ENCODE measurements at regions not wholly inside any gene's neighbourhood (a gene's known extent, or its start where the extent isn't known, plus 50 kb on each side); places are given as distances from the start of the nearest gene placed in this dataset.

DNA sequence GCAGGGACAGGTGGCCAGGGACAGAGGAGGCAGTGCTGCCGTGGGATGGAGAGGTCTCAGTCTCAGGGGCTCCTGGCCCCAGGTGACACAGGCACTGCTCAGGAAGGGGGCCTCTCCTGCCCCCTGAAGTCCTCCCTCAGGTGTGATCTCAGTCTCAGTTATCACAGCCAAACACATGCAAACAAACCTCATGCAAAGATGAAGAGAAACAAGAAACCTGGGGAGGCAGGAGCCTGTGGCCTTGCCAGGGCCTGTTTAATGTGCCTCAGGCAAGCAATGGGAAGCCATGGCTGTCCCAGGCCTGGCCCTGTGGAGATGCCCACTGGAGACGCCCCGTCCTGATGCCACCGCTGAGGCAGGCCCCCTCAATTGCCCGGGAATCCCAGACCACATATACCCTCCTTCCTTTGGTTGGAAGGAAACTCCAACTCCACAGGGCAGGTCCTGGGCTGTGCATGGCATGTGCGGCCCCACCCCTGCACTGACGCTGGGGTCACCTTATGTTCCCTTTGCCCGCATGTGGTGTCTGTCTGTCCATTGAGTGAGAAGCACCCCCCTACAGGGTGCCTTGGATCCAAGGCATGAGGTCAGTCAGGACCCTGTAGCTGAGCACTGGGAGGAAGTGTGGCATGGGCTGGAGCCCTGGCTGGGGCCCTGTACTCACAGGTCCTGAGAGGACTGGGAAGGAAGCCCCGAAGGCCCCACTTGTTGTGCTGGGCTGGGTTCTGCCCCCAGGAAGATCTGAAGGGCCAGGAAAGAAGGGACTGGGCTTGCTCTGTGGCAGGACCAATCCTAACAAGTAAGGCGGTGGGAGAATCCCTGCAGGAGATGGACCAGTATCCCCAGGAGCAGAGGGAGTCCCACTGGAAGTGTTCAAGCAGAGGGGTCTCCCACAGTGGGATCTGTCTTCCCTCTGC is 68.8 kb upstream of the RAB6C start:
- intact Hi-C loops (cut with micrococcal nuclease), result no loop called here

DNA sequence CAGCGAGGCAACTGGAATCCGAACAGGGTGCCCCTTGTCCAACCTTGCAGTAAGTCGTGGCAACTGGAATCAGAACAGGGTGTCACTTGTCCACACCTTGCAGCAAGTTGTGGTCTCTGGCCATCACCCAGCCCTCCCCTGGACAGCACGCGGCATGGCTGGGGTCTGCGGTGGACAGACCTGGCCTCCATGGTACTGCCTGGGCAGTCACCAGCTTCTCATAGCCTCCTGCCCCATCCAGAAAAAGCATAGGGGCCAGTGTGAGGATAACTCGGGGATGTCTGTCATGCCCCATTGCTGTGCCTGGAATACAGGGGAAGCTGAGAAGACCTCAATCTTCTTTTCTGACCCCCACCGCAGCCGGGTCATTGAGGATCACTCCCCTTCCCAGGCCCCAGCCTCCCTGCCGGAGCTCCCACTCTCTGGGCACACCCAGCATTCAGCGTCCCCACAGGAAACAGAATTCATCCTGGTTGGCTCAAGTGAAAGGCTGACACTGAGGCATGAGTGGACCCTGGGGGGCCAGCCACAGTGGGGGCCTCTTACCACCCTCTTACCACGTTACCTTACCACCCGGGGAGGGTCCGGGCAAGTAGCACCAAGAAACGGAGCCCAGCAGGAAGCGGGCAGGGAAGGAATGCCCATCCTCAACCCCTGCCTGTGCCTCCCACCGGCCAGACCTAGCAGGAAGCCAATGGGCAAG is 68.0 kb upstream of the RAB6C start:
- Mint-ChIP-seq H3K27me3 (peaks cover 0 to 30% (median 5%) of the 10 kb centered on the region in 5 donors), H3K4me1 (peaks cover 0 to 1% (median 0%) of the 10 kb centered on the region in 7 donors), H3K4me3 (no peak overlapping the region), H3K36me3 (no peaks in the 10 kb centered on the region), H3K9me3 (peaks cover 0 to 5% (median 0%) of the 10 kb centered on the region in 11 donors), H3K27ac (no peak overlapping the region)
- Histone ChIP-seq H3K36me3 (ENCODE audit: control insufficient read depth in 2 of 3, insufficient read depth in 3 of 3, low read length in 3 of 3) (no peaks in the 10 kb centered on the region), H3K4me3 (ENCODE audit: low read length) (no peak overlapping the region), H3K27me3 (ENCODE audit: control insufficient read depth in 2 of 2, insufficient read depth in 2 of 2, low read length in 2 of 2) (no peaks in the 10 kb centered on the region), H3K4me1 (ENCODE audit: control insufficient read depth in 2 of 2, insufficient read depth in 2 of 2, low read length in 2 of 2) (no peaks in the 10 kb centered on the region), H3K9me3 (ENCODE audit: control insufficient read depth in 2 of 3, low read length in 3 of 3) (no peaks in the 10 kb centered on the region), H3K27ac (ENCODE audit: low read depth, low read length) (no peak overlapping the region)
- ATAC-seq (no peak), DNase-seq (no peak)
- POLR2A ChIA-PET, result no interaction called here
- CTCF ChIA-PET, result no interaction called here
- intact Hi-C loops (cut with micrococcal nuclease), result no loop called here

More for the DNA sequence above, 68.8 kb upstream of the RAB6C start:
- Mint-ChIP-seq H3K36me3 (no peaks in the 10 kb centered on the region), H3K9me3 (peaks cover 0 to 3% (median 0%) of the 10 kb centered on the region in 11 donors), H3K4me1 (peaks cover 0 to 1% (median 0%) of the 10 kb centered on the region in 7 donors), H3K27me3 (peaks cover 0 to 34% (median 5%) of the 10 kb centered on the region in 5 donors), H3K27ac (no peak overlapping the region), H3K4me3 (no peak overlapping the region)
- ChIA-PET POLR2A (no interaction called here), CTCF (no interaction called here)
- H3K27me3 ChIP-seq (ENCODE audit: control insufficient read depth in 2 of 2, insufficient read depth in 2 of 2, low read length in 2 of 2), result no peaks in the 10 kb centered on the region
- no peaks in the 10 kb centered on the region for H3K4me1 ChIP-seq (ENCODE audit: control insufficient read depth in 2 of 2, insufficient read depth in 2 of 2, low read length in 2 of 2)
- no peak overlapping the region for H3K27ac ChIP-seq (ENCODE audit: low read depth, low read length)
- ATAC-seq (no peak), DNase-seq (no peak)
- no peaks in the 10 kb centered on the region for H3K36me3 ChIP-seq (ENCODE audit: control insufficient read depth in 2 of 3, insufficient read depth in 3 of 3, low read length in 3 of 3)
- H3K4me3 ChIP-seq (ENCODE audit: low read length), result no peak overlapping the region
- no peaks in the 10 kb centered on the region for H3K9me3 ChIP-seq (ENCODE audit: control insufficient read depth in 2 of 3, low read length in 3 of 3)

DNA sequence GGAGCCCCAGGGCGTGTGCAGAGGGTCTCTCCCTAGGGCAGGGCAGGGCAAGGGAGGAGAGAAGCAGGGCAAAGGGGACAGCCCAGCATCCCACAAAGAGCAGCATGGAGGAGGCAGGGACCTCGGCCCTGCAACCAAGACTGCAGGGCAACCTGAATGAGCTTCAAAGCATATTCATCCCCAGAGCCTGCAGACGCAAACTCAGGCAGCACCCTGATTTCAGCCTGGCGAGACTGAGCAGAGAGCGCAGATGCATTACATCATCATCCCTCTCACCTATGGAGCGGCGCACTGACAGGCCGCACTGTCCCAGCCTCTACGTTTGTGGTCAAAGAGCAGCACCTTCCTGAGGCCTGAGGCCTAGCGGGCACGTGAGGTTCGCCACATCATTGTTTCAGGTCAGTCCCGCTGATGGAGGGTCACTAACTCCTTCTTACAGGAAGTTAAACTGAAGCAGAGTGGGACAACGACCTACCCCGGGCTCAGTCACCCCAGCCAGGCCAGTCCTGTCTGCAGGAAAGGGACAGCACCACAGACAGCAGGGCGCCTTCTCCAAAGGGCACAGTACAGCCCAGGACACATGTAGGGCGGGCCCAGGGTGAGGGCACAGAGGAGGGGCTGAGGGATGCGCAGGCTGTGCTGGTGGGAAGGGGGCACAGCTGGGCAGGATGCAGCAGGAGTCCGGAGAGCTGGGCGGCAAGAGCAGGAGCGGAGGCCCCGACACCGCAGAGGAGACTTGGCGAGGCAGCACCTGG is 67.2 kb upstream of the RAB6C start:
- ChIA-PET POLR2A (no interaction called here), CTCF (no interaction called here)
- Mint-ChIP-seq H3K4me3 (no peak overlapping the region), H3K27ac (no peak overlapping the region), H3K4me1 (peaks cover 0 to 1% (median 0%) of the 10 kb centered on the region in 7 donors), H3K9me3 (peaks cover 0 to 11% (median 3%) of the 10 kb centered on the region in 11 donors), H3K27me3 (peaks cover 0 to 23% (median 6%) of the 10 kb centered on the region in 5 donors), H3K36me3 (peaks cover 0 to 1% (median 0%) of the 10 kb centered on the region in 5 donors)
- H3K36me3 ChIP-seq (ENCODE audit: control insufficient read depth in 2 of 3, insufficient read depth in 3 of 3, low read length in 3 of 3), result no peaks in the 10 kb centered on the region
- H3K9me3 ChIP-seq (ENCODE audit: control insufficient read depth in 2 of 3, low read length in 3 of 3), result no peaks in the 10 kb centered on the region
- ATAC-seq (no peak), DNase-seq (no peak)
- no peaks in the 10 kb centered on the region for H3K4me1 ChIP-seq (ENCODE audit: control insufficient read depth in 2 of 2, insufficient read depth in 2 of 2, low read length in 2 of 2)
- no peak overlapping the region for H3K27ac ChIP-seq (ENCODE audit: low read depth, low read length)
- intact Hi-C loops (cut with micrococcal nuclease), result no loop called here
- H3K27me3 ChIP-seq (ENCODE audit: control insufficient read depth in 2 of 2, insufficient read depth in 2 of 2, low read length in 2 of 2), result no peaks in the 10 kb centered on the region
- no peak overlapping the region for H3K4me3 ChIP-seq (ENCODE audit: low read length)

DNA sequence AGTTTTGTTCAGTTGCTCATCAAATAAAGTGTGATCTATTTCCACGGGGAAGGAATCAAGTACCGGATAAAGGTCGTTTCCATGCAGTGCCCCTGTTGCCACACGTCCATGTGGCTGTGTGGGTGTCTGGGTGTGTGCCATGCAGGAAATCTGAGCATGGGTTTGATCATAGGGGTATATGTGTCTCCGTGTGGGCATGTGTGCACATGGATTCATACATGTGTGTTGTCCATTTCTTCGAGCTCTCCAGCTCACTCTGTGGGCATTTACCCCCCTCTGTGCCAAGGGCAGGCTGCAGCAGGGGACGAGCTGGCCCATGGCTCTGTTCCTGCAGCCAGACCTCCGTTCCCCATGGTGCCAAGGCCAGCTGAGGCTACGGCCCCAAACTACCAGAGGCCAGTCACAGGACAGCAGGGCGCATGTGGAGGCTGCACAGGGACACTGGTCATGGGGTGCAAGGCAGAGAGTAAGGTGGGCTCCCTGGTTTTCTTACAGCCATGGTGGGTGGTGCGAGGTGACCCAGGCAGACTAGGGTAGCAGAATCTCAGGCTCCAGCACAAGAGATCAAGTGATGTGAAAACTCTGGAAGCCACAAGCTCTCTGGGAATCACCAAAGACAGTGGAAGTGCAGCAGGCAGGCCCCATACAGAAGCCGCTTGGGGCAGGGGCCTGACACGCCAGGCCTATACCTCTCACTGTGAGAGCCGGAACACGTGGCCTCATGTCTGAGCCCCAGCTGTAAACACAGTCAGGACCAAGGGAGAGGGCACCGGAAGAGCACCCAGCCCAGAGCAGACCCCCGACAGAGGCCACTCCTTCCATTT is 66.4 kb upstream of the RAB6C start:
- DNase-seq (no peak), ATAC-seq (no peak)
- Mint-ChIP-seq H3K36me3 (peaks cover 0 to 7% (median 0%) of the 10 kb centered on the region in 5 donors), H3K4me3 (no peak overlapping the region), H3K27ac (no peak overlapping the region), H3K27me3 (peaks cover 0 to 22% (median 12%) of the 10 kb centered on the region in 5 donors), H3K4me1 (peaks cover 0 to 1% (median 0%) of the 10 kb centered on the region in 7 donors), H3K9me3 (peaks cover 4 to 19% (median 10%) of the 10 kb centered on the region in 11 donors)
- POLR2A ChIA-PET, result no interaction called here
- no peaks in the 10 kb centered on the region for H3K27me3 ChIP-seq (ENCODE audit: control insufficient read depth in 2 of 2, insufficient read depth in 2 of 2, low read length in 2 of 2)
- H3K36me3 ChIP-seq (ENCODE audit: control insufficient read depth in 2 of 3, insufficient read depth in 3 of 3, low read length in 3 of 3), result no peaks in the 10 kb centered on the region
- H3K27ac ChIP-seq (ENCODE audit: low read depth, low read length), result no peak overlapping the region
- no peaks in the 10 kb centered on the region for H3K4me1 ChIP-seq (ENCODE audit: control insufficient read depth in 2 of 2, insufficient read depth in 2 of 2, low read length in 2 of 2)
- H3K4me3 ChIP-seq (ENCODE audit: low read length), result no peak overlapping the region
- H3K9me3 ChIP-seq (ENCODE audit: control insufficient read depth in 2 of 3, low read length in 3 of 3), result peaks cover 0 to 4% (median 0%) of the 10 kb centered on the region in 3 experiments
- intact Hi-C loops (cut with micrococcal nuclease), result no loop called here
- CTCF ChIA-PET, result no interaction called here

DNA sequence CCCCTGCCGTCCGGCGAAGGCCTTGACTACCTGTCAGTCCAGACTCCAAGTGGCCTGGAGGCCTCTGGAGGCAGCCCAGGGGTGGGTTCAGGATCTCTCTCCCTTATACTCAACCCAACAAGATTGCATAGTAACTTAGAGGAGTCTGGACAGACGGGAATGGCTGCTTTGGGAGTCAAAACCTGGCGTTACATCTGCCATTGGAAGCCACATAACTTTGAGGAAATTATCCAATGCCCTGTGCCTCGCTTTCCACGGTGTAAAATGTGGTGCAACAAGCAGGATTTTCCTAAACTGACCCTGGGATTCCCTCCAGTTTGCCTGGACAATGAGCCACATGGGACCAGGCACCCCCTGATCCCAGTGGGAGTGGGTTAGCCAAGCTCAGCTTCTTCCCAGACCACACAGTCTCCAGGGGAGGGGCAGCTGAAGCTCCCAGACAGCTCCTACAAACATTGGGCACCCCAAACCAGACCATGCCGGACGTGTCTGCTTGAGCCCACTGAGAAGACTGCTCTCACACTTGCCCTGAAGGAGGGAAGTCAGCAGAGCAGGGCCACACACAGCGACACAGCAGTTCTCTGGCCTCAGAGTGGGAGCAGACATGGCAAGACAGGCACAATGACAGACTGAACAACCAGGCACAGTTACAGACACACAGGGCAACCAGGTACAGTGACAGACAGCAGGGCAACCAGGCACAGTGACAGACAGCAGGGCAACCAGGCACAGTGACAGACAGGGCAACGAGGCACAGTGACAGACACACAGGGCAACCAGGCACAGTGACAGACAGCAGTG is 65.6 kb upstream of the RAB6C start:
- ATAC-seq, result no peak
- no peak overlapping the region for H3K4me3 Mint-ChIP-seq
- Histone ChIP-seq H3K4me1 (ENCODE audit: control insufficient read depth in 2 of 2, insufficient read depth in 2 of 2, low read length in 2 of 2) (no peaks in the 10 kb centered on the region), H3K9me3 (ENCODE audit: control insufficient read depth in 2 of 3, low read length in 3 of 3) (peaks cover 0 to 12% (median 0%) of the 10 kb centered on the region in 3 experiments), H3K27me3 (ENCODE audit: control insufficient read depth in 2 of 2, insufficient read depth in 2 of 2, low read length in 2 of 2) (no peaks in the 10 kb centered on the region), H3K27ac (ENCODE audit: low read depth, low read length) (no peak overlapping the region), H3K4me3 (ENCODE audit: low read length) (no peak overlapping the region), H3K36me3 (ENCODE audit: control insufficient read depth in 2 of 3, insufficient read depth in 3 of 3, low read length in 3 of 3) (no peaks in the 10 kb centered on the region)
- no peak overlapping the region for H3K27ac Mint-ChIP-seq
- H3K4me1 Mint-ChIP-seq, result peaks cover 0 to 1% (median 0%) of the 10 kb centered on the region in 7 donors
- no peak for DNase-seq
- H3K36me3 Mint-ChIP-seq, result peaks cover 2 to 14% (median 6%) of the 10 kb centered on the region in 5 donors
- H3K27me3 Mint-ChIP-seq, result peaks cover 0 to 22% (median 12%) of the 10 kb centered on the region in 5 donors
- H3K9me3 Mint-ChIP-seq, result peaks cover 10 to 27% (median 17%) of the 10 kb centered on the region in 11 donors
- CTCF ChIA-PET, result no interaction called here
- intact Hi-C loops (cut with micrococcal nuclease), result no loop called here
- POLR2A ChIA-PET, result no interaction called here

Measured in naive thymus-derived CD4-positive, alpha-beta T cell (primary cell).